22Rv1 (cell line): ENCODE measurements at regions not wholly inside any gene's neighbourhood (a gene's known extent, or its start where the extent isn't known, plus 50 kb on each side); places are given as distances from the start of the nearest gene placed in this dataset.

Experiments used
- H3K27ac ChIP-seq: fragments of 450-650 bp; 2 replicates; pipeline ENCODE4 v1.5.1; 2017
- ZFX ChIP-seq: fragments of 450-650 bp; IDR thresholded peaks from 2 replicates; pipeline ENCODE4 v1.6.1; 2017; ENCODE audit warnings: antibody characterized with exemption, borderline replicate concordance
- TF ChIP-seq, protein P1 (sequence below): fragments of 450-650 bp; IDR thresholded peaks from 2 replicates; pipeline ENCODE4 v1.5.1; 2017; ENCODE audit warnings: mild to moderate bottlenecking

DNA sequence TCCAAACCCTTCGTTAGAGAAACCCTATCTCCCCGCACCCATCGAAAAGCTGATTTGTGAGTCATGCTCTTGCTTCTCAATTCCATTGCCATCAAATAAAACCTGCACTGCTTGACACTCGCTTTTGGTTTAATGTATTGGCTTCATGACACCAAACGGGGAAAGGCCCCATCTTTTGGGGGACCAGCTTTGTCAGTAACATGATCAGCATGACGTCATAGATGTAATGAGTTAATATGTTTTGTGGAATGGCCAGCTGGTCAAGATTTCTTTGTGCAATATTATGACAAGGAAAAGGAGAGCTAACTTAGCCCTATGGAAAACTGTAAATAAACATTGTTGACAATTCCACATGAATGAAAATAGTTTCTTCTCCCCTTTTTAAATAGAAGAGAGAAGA lies 1260.5 kb upstream of the CELF2 start:
- no peak for TF ChIP-seq ZFX
- TF ChIP-seq, protein P1, sequence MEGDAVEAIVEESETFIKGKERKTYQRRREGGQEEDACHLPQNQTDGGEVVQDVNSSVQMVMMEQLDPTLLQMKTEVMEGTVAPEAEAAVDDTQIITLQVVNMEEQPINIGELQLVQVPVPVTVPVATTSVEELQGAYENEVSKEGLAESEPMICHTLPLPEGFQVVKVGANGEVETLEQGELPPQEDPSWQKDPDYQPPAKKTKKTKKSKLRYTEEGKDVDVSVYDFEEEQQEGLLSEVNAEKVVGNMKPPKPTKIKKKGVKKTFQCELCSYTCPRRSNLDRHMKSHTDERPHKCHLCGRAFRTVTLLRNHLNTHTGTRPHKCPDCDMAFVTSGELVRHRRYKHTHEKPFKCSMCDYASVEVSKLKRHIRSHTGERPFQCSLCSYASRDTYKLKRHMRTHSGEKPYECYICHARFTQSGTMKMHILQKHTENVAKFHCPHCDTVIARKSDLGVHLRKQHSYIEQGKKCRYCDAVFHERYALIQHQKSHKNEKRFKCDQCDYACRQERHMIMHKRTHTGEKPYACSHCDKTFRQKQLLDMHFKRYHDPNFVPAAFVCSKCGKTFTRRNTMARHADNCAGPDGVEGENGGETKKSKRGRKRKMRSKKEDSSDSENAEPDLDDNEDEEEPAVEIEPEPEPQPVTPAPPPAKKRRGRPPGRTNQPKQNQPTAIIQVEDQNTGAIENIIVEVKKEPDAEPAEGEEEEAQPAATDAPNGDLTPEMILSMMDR = no peak
- no peak overlapping the region for H3K27ac ChIP-seq

GRCh38 chr10:9759596-9759995 lies 1258.1 kb upstream of the CELF2 start:
- H3K27ac ChIP-seq = no peak overlapping the region
- TF ChIP-seq, protein P1 = no peak
- no peak for TF ChIP-seq ZFX

DNA sequence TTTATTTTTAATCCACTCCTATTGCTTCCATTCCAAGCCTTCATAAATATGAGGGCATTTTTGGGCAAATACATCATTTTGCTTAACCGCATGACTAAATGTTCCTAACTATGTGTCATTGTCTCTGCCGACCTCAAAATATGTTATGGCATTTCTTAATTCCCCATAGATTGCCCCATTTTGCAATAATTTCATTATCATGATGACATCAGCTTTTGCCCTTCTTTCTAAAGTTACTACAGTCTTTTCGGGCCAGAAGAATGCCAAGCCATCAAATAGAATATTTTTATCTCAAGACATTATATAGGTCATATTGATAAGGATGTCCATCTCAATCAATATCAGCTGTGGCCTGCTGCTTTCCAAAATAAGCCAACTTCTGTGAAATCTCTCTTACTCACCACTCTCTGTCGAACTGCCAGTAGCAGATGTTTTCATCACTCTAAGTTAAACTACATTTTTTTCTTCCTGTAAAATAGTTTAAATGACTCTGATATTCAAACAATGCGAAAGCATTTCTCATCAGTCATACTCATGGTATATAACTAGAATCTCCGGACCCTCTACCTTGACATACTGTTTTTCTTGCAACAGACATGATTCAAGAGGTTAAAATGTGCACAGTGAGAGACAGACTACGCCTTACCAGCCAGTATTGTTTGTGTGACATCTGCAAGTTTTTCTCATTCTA lies 1254.6 kb upstream of the CELF2 start:
- H3K27ac ChIP-seq = no peak overlapping the region

GRCh38 chr10:9766762-9767161 lies 1250.9 kb upstream of the CELF2 start:
- no peak overlapping the region for H3K27ac ChIP-seq
- TF ChIP-seq, protein P1 = no peak
- no peak for TF ChIP-seq ZFX

More for the DNA sequence above, 1254.6 kb upstream of the CELF2 start:
- TF ChIP-seq, protein P1 = no peak
- TF ChIP-seq ZFX = no peak

- TF ChIP-seq ZFX = no peak
- TF ChIP-seq, protein P1 = no peak
- no peak overlapping the region for H3K27ac ChIP-seq
Measured at GRCh38 chr10:9781666-9782065, 1236.0 kb upstream of the CELF2 start.

- TF ChIP-seq, protein P1 = no peak
- no peak for TF ChIP-seq ZFX
Measured at GRCh38 chr10:9786101-9786500, 1231.6 kb upstream of the CELF2 start.

GRCh38 chr10:9786576-9786975 lies 1231.1 kb upstream of the CELF2 start:
- no peak for TF ChIP-seq ZFX
- TF ChIP-seq, protein P1 = no peak
- no peak overlapping the region for H3K27ac ChIP-seq

More at GRCh38 chr10:9786101-9786500, 1231.6 kb upstream of the CELF2 start:
- no peak overlapping the region for H3K27ac ChIP-seq
